ENCODE measurements at regions not wholly inside any gene's neighbourhood (a gene's known extent, or its start where the extent isn't known, plus 50 kb on each side); places are given as distances from the start of the nearest gene placed in this dataset.

DNA sequence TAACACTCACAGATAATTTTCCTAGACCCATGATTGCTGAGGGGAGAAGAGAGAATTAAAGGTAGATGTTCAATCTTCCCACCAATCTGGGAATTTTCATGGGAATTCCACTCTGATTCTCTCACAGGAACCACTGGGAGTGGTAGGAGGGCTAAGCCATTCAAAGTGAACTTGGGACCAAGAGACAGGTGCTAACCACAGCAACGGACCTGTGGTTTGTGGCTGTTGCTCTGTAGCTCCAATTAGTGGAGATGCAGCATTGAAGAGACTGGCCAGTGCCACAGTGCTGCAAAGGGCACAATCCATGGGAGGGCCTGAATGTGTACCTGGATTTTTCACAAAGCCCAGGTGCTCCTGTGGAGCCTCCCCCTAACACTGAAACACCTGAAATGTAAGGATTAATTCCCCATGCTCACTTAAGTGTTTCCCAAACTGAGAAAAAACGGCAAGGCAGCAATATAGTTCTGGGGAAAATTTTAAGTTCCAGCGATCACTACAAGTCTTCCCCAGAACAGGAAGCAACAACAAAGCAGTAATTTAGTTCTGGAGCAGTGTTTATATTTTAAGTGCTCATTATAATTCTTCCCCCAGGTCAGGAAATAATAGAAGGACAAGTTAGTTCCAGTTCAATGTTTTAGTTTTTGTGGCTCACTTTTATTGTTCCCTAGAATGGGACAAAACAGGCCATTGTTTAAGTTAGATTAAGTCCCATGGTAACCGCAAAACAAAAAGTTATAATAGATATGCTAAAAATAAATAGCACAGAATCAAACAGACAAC is 1045.8 kb downstream of the CNTNAP5 start:
- DNase-seq, result no peak

GRCh38 chr2:125073440-125073839 is 1048.4 kb downstream of the CNTNAP5 start:
- DNase-seq, result no peak

DNA sequence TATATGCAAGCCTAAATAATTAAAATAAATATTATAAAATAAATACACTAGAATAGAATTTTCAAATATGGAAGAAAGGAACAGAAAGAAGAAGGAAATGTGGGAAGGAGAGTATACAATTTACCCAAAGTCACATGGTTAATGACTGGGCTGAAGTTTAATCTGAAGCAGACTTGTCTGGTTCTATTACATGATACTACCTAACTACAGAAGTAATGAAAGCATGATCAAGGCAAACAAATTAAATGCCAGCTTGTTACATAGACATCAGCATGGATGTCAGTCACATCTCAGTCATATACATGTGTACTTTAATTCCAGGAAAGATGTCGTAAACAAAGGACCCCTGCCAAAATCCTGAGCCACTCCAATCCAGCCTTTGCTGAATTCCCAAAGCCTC is 1060.8 kb downstream of the CNTNAP5 start:
- no peak for DNase-seq

DNA sequence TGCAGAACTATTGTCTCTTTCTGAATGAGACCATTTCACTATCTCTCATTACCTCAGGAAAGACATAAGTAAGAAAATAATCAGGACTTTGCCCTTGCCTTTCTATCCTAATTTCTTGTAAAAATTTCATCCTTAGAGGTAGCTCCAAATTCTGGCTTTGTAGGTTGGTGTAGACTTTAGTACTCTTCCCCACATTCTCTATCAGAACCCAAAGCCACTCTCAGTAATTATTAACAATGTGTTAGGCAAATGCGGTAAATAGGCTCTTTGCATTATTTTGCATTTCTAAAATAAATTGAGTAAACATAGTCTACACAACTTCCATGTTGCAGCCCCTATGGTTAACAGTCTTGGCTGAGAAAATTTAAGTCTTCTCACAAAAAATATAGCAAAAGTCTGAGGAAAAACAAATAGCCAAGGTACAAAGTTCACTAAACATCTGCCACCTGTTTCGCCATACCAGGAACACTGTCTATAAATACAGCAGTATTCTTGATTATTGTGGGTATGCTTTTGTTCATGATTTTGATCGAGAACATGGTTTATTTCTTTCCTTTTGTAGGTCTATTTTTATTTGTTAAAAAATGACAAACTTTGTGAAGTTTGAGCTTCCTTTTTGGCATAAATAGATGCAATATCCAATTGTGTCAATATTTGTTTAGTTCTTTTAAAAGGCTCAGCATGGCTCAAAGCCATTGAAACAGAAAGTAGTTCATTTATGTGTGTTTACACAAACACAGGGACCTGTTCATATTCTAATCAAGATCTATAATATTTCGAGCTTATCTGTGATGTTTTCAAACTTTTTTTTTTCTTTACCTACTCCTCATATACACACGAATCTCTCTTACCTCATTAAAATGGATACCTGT is 1061.5 kb downstream of the CNTNAP5 start:
- DNase-seq, result no peak

DNA sequence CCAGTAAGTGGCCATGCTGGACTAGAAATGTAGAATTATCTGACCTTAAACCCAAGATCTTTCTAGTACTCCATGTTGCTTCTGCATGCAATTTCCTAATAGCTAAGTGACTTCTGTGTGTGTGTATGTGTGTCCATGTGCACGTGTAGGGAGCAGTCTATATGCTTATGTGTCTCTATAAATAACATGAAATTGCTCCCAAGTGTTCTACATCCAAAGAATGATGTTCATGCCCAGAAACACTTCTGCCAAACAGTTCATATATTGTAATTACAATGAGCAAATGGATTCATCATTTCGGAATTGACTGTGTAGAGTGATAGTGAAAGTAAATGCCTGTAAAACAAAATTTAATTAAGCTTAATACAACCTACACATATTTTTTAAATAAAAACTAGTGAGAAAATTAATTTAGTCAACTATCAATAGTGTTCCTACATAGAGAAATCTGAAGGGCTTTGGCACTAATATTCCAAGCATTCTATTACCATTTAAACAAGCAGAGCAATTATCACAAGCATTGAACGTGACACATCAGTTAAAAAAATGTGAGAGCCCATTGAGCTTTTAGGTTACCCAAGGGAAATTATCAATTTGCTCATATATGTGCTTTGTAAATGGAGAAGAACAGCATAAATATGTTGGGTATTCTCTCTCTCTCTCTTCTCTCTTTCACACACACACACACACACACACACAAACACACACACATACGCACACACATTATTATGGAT is 1067.4 kb downstream of the CNTNAP5 start:
- DNase-seq, result no peak

GRCh38 chr2:125095826-125096225 is 1070.7 kb downstream of the CNTNAP5 start:
- no peak for DNase-seq

DNA sequence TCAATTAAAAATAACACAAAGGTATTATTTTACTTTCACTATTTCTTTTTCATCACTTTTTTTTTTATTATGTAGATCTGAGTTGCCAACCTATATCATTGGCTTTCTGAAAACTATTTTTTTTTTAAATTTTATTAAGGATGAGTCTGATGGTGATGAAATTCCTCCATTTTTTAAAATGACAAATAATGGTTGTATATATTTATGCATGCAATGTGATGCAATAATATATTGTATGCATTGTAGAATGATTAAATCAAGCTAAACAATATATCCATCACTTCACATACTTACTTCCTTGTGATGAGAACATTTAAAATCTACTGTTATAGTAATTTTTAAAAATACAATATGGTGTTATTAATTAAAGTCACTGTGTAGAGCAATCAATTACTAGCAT is 1081.6 kb downstream of the CNTNAP5 start:
- DNase-seq, result no peak

GRCh38 chr2:125107446-125107845 is 1082.4 kb downstream of the CNTNAP5 start:
- no peak for DNase-seq

GRCh38 chr2:125108251-125108650 is 1083.2 kb downstream of the CNTNAP5 start:
- DNase-seq, result no peak

DNA sequence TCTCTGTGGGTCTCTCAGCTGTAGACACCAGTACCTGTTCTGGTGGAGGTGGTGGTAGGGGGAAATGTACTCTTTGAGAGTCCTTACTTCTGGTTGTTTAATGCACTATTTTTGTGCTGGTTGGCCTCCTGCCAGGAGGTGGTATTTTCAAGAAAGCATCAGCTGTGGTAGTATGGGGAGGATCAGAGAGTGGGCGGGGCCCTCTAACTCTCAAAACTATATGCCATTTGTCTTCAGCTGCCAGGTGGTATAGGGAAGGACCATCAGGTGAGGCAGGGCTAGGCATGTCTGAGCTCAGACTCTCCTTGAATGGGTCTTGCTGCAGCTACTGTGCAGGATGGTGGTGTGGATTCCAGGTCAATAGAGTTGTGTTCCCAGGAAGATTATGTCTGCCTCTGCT is 1100.8 kb downstream of the CNTNAP5 start:
- no peak for DNase-seq

DNA sequence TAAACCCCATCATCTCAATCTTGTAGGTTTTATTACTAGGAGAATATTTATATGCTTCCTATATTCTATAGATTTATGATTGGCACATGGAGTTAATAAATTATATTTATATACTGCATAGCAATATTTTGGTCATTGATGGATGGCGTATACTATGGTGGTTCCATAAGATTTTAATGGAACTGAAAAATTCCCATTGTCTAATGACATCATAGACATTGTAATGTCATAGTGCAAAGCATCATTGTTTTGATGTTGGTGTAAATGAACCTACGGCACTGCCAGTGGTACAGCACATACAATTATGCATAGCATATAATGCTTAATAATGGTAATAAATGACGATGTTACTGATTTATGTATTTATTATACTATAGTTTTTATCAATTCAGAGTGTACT is 1135.9 kb downstream of the CNTNAP5 start:
- no peak for DNase-seq

DNA sequence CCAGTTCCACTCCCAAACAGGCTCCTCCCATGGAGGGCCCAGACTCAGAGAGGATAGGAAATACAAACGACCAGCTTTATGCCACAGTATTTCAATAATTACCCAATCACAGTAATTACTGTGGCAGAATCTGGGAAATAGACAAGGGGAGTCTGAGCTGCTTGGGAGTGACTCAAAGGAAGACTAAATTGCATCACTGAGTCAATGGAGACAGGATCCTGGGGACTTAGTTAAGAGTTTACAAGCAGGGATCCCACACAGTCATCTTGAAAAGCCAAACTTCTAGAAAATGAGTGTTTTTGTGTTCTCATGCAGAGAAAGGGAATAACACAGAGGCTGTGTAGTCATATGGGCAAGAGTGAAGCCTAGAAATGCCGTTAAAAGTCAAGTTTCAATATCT is 1142.1 kb downstream of the CNTNAP5 start:
- DNase-seq, result no peak

GRCh38 chr2:125167820-125168219 is 1142.7 kb downstream of the CNTNAP5 start:
- DNase-seq, result no peak

DNA sequence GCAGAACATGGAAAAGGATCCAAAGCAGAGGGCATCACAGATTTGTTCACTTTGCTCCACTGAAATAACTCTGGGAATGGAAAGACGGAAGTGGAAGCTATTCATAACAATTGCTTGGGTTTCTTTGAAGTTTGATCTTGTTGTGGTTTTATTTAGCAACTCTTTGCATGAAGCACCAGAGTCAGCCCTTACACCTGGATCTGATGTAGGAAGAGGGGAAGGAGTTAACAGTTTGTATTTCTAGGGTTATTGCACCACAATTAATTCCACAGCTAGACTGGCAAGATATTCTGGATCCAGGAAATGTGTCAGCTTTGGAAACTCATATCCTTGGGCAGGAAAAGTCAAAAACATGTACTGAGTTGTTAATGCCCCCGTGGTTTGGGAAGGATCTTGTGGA is 1143.4 kb downstream of the CNTNAP5 start:
- no peak for DNase-seq

- no peak for DNase-seq
Observed at GRCh38 chr2:125169022-125169763, 1144.1 kb downstream of the CNTNAP5 start.

DNA sequence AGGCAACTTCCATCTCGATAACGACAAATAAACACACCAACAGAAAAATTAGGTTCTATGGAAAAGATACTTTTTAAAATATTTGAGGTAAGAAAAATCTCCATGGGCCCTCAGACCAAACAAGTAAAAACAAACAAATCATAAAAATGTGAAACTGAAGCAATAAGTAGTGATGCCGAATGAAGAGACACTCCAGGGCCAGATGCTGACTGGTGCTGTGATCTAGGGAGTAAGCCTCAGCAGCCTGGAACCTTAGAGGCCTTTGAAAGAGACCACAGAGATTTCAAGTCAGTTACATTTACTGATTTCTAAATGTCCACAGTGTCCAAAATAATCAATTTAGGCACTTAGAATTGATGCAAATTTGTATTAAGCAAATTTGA is 1144.7 kb downstream of the CNTNAP5 start:
- no peak for DNase-seq

DNA sequence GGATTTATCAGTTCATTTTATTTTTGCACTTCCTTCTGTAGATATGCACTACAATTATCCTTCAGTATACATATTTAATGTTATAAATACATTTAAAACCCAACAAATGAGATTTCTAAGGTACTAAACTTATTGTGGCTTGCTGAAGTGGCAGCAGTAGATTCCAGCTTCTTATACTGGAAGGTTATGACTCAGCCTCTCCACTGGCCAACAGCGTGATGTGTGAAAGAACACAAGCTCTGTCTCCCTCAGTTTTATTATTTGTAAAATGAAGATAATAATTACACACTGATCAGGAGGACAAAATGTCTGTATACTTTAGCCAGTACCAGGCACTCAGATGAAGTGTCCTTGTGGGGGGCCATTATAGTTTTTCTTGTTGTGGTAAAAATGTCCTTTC is 1147.1 kb downstream of the CNTNAP5 start:
- no peak for DNase-seq

- no peak for DNase-seq
Observed at GRCh38 chr2:125175415-125175814, 1150.3 kb downstream of the CNTNAP5 start.

- DNase-seq, result no peak
Observed at GRCh38 chr2:125185691-125186270, 1160.7 kb downstream of the CNTNAP5 start.

DNA sequence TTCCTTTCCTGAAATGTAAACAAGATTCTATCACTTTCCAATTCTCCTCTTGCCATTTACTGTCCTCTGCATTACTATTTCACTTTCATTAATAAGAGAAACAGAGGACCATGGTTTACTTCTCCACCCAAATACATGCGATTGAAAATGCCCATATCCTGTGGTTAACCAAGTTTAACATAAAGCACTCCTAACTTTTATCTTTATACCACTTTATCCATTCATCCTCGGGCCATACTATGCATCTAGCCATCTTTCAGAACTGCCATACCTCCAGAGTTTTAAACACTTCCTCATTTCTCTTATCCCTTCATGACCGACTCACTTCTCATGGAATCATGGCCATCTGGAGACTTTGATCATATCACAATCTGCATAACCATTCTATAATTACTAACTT is 1182.3 kb downstream of the CNTNAP5 start:
- DNase-seq, result no peak

GRCh38 chr2:125216321-125216720 is 1191.2 kb downstream of the CNTNAP5 start:
- no peak for DNase-seq

DNA sequence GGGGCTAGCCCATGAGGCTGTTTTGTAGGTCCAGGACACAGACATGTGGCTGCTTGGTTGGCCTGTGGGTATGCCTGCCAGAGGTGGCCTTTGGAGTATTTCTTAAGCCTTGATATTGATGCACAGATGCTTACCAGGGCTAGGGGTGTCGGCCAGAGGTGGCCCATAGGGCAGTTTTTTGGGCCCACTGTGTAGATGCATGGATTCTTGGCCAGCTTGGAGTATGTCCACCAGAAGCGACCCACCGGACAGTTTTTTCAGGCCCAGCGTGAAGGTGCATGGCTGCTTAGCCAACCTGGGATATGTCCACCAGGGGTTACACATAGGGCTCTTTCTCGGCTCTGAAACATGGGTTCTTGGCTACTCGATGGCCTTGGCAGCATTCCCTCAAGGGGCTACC is 1199.1 kb downstream of the CNTNAP5 start:
- DNase-seq, result no peak

Data from activated CD4-positive, alpha-beta T cell treated with anti-CD3 and anti-CD28 coated beads for 48 hours (primary cell).